ENCODE measurements at regions not wholly inside any gene's neighbourhood (a gene's known extent, or its start where the extent isn't known, plus 50 kb on each side); places are given as distances from the start of the nearest gene placed in this dataset.

DNA sequence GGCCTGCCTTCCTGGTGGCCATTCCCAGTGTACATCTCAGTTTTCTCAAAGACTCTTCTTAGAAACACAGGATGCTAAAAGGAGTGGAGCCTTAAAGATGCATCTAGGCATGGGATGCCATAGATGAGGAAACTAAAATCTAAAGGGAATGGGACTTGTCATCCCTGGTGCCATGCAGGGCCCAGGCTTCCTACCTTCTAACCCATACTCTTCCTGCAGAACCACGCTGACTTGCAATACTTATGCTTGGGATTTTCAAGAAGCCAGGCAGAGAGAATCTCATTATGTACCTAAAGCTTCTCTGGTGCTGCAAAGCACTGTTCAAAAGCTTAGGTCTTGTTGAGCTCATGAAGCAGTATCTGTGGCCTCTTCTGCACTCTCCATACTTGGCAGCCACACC is 329.1 kb downstream of the CYRIA start:
- TF ChIP-seq CTCF (conservative IDR thresholded peaks at IDR 0.05; ENCODE audit: low read length): no peak
- TF ChIP-seq EZH2phosphoT487 (IDR thresholded peaks at IDR 0.05; ENCODE audit: borderline replicate concordance): no peak
